ENCODE measurements at regions not wholly inside any gene's neighbourhood (a gene's known extent, or its start where the extent isn't known, plus 50 kb on each side); places are given as distances from the start of the nearest gene placed in this dataset.
A peak's percentile ranks its signal among the peaks of the same experiment; 100 is the strongest.

- BruUV-seq (replicated peaks): no TSS peak
- no peaks in the 10 kb centered on the region for H3K79me2 ChIP-seq (ENCODE audit: insufficient read depth, low read length)
- ATAC-seq: no peak
- no peak overlapping the region for H3K4me2 ChIP-seq (ENCODE audit: low read depth, low read length)
- no peaks in the 10 kb centered on the region for H3K36me3 ChIP-seq (replicated peaks in 1 of 2; ENCODE audit: control insufficient read depth in 1 of 2, insufficient read depth in 2 of 2, low read length in 2 of 2)
- in situ Hi-C loops (cut with HindIII; ENCODE audit: extremely low pct_ligation_motif_present, low pct_unique_long_range_greater_than_20kb): no loop called here
- no peak overlapping the region for H3K27ac ChIP-seq (ENCODE audit: extremely low read length, insufficient read depth, low read length)
- H3K9me3 ChIP-seq (ENCODE audit: low read length): no peaks in the 10 kb centered on the region
- no peak for FAIRE-seq
- H3K27me3 ChIP-seq (ENCODE audit: control insufficient read depth in 1 of 2, insufficient read depth in 2 of 2, low read length in 2 of 2): peaks cover 0 to 4% of the 10 kb centered on the region in 2 experiments; a peak in 2 of 5 replicates
- DNase-seq (ENCODE audit: low spot score): no peak
- CTCF ChIA-PET (ENCODE audit: low intra/inter-chr PET ratio, low total read pairs): no interaction called here
- no peak overlapping the region for H2AFZ ChIP-seq (ENCODE audit: low read length)
- no peaks in the 10 kb centered on the region for H4K20me1 ChIP-seq (ENCODE audit: insufficient read depth, low read length)
- H3K4me1 ChIP-seq (ENCODE audit: insufficient read depth, low read length): no peaks in the 10 kb centered on the region
- no peak overlapping the region for H3K4me3 ChIP-seq (replicated peaks in 1 of 3; ENCODE audit: insufficient read depth in 1 of 3, low read depth in 2 of 3, low read length in 3 of 3)
- WGBS (ENCODE audit: low lambda C conversion rate): 47% methylated on average over 4 of the region's 4 CpGs
- POLR2A ChIA-PET: no interaction called here
- no peak overlapping the region for H3K9ac ChIP-seq (ENCODE audit: insufficient read depth, low read depth, low read length)
- TF ChIP-seq, protein P1, sequence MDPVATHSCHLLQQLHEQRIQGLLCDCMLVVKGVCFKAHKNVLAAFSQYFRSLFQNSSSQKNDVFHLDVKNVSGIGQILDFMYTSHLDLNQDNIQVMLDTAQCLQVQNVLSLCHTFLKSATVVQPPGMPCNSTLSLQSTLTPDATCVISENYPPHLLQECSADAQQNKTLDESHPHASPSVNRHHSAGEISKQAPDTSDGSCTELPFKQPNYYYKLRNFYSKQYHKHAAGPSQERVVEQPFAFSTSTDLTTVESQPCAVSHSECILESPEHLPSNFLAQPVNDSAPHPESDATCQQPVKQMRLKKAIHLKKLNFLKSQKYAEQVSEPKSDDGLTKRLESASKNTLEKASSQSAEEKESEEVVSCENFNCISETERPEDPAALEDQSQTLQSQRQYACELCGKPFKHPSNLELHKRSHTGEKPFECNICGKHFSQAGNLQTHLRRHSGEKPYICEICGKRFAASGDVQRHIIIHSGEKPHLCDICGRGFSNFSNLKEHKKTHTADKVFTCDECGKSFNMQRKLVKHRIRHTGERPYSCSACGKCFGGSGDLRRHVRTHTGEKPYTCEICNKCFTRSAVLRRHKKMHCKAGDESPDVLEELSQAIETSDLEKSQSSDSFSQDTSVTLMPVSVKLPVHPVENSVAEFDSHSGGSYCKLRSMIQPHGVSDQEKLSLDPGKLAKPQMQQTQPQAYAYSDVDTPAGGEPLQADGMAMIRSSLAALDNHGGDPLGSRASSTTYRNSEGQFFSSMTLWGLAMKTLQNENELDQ (CRISPR knock-in tag; IDR thresholded peaks at IDR 0.05; ENCODE audit: borderline replicate concordance): no peak
- TF ChIP-seq HNRNPH1 (optimal IDR thresholded peaks at IDR 0.05; ENCODE audit: low read depth, low read length): no peak
- TF ChIP-seq ZNF282 (IDR thresholded peaks at IDR 0.05; ENCODE audit: partially characterized antibody): no peak
- TF ChIP-seq CREB1 (IDR thresholded peaks at IDR 0.05): peak; percentile 74
- no peak for TF ChIP-seq CREB1 (CRISPR knock-in tag; IDR thresholded peaks at IDR 0.05)
- TF ChIP-seq SOX6 (IDR thresholded peaks at IDR 0.05): no peak
- no peak for TF ChIP-seq SOX6 (CRISPR knock-in tag; IDR thresholded peaks at IDR 0.05)
- peak; percentile 81 for TF ChIP-seq ATF7 (IDR thresholded peaks at IDR 0.05)
- no peak for TF ChIP-seq ATF7 (CRISPR knock-in tag; IDR thresholded peaks at IDR 0.05)
- intact Hi-C loops (cut with micrococcal nuclease; ENCODE audit: unreplicated experiment): no loop called here
Observed at GRCh38 chr5:82822634-82822927, 254.6 kb downstream of the TMEM167A start.

All from HepG2 (cell line).